Adrenal gland (tissue), 5 donors: ENCODE measurements at regions not wholly inside any gene's neighbourhood (a gene's known extent, or its start where the extent isn't known, plus 50 kb on each side); places are given as distances from the start of the nearest gene placed in this dataset.

Source experiments
- CTCF ChIP-seq, 6 experiments: fragments of 450-650 bp in 4 of 6; fragments of 200-600 bp in 2 of 6; sonication (generic) in 1 of 6; IDR thresholded peaks; 1 replicate in 5 of 6; 2 replicates in 1 of 6; pipeline versions ENCODE4 v1.5.1 to v1.8.0; 2016 to 2021; ENCODE audit warnings: antibody characterized with exemption in 6 of 6, mild to moderate bottlenecking in 2 of 6, moderate library complexity in 1 of 6
- POLR2A ChIP-seq, 2 donors: fragments of 450-650 bp; IDR thresholded peaks; one replicate each; pipeline ENCODE4 v1.6.1; 2017; ENCODE audit warnings: antibody characterized with exemption in 2 of 2, mild to moderate bottlenecking in 2 of 2, moderate library complexity in 1 of 2
- donor health status: DM: no; HTN: no; CAD: no.

- TF ChIP-seq CTCF (IDR thresholded peaks at IDR 0.05) (no peak), POLR2A (IDR thresholded peaks at IDR 0.05) (no peak)
Measured at GRCh38 chr1:58065520-58065919, 481.0 kb downstream of the OMA1 start.
